HG02798 (cell line): ENCODE measurements at regions not wholly inside any gene's neighbourhood (a gene's known extent, or its start where the extent isn't known, plus 50 kb on each side); places are given as distances from the start of the nearest gene placed in this dataset.

ENCODE experiments used
- ATAC-seq: cut with Tn5 transposase; IDR thresholded peaks from one replicate; pipeline ENCODE4 v1.9.1; 2021; ENCODE audit warnings: mild to moderate bottlenecking; ENCODE audit not compliant: unreplicated experiment, poor library complexity

- ATAC-seq, result no peak
Measured at GRCh38 chr11:111444040-111444439, 65.0 kb upstream of the POU2AF1 start.

- ATAC-seq, result no peak
Measured at GRCh38 chr11:111443640-111444039, 64.6 kb upstream of the POU2AF1 start.

- no peak for ATAC-seq
Measured at GRCh38 chr11:111443032-111443431, 64.0 kb upstream of the POU2AF1 start.

- ATAC-seq, result no peak
Measured at GRCh38 chr11:111441443-111441842, 62.4 kb upstream of the POU2AF1 start.

GRCh38 chr11:111440416-111441205, 61.5 kb upstream of the POU2AF1 start:
- ATAC-seq, result no peak

- ATAC-seq, result no peak
Measured at GRCh38 chr11:111439901-111440300, 60.8 kb upstream of the POU2AF1 start.

GRCh38 chr11:111438846-111439520, 59.9 kb upstream of the POU2AF1 start:
- peak; percentile 41 for ATAC-seq

- ATAC-seq, result no peak
Measured at GRCh38 chr11:111438168-111438567, 59.1 kb upstream of the POU2AF1 start.

GRCh38 chr11:111435046-111435698, 56.1 kb upstream of the POU2AF1 start:
- no peak for ATAC-seq

- ATAC-seq, result peak; percentile 73
Measured at GRCh38 chr11:111429066-111429506, 50.0 kb upstream of the POU2AF1 start.
